HG02623 (cell line): ENCODE measurements at regions not wholly inside any gene's neighbourhood (a gene's known extent, or its start where the extent isn't known, plus 50 kb on each side); places are given as distances from the start of the nearest gene placed in this dataset.

Source experiments
- ATAC-seq: cut with Tn5 transposase; IDR thresholded peaks from one replicate; pipeline ENCODE4 v1.9.1; 2021; ENCODE audit warnings: moderate library complexity; ENCODE audit not compliant: unreplicated experiment

- ATAC-seq: no peak
Measured at GRCh38 chr1:232110281-232111090, 483.9 kb downstream of the DISC1 start.

DNA sequence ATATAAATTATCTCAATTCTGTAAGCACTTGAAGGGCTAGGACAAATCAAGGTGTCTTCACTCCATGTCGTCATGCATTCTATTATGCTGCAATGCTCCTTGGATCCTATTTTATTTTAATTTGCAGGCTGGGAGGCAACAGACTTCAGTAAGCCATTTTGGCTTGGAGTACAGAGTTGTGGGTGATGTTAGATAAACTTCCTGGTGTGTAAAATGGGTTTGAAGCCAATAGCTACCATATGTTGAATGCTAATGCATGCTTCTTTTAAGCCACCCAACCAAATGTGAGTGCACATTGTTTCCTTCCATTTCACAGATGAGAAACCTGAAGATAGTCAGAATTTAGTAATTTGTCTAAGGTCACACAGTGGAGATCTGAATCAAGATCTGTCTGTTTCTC, 482.8 kb downstream of the DISC1 start:
- no peak for ATAC-seq

DNA sequence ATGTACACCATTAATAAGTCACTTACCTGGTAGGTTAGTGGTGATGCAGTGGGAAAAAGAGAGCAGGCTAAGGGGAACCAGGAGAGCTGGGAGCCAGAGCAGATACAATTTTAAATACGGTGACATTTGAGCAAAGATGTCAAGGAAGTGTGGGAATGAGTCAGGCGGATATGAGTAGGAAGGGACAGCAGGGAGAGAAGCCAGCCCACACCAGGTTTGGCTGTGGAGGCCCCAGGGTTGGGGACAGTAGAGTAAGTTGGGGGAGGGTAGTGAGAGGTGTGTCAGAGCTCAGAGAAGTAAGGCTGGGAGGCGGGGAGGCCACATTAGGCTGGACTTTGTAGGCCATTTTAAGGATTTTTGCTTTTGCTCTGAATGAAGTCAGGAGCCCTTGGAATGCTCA, 482.0 kb downstream of the DISC1 start:
- ATAC-seq: no peak

- no peak for ATAC-seq
Measured at GRCh38 chr1:232106415-232106814, 479.8 kb downstream of the DISC1 start.

- no peak for ATAC-seq
Measured at GRCh38 chr1:232105561-232105960, 479.0 kb downstream of the DISC1 start.

DNA sequence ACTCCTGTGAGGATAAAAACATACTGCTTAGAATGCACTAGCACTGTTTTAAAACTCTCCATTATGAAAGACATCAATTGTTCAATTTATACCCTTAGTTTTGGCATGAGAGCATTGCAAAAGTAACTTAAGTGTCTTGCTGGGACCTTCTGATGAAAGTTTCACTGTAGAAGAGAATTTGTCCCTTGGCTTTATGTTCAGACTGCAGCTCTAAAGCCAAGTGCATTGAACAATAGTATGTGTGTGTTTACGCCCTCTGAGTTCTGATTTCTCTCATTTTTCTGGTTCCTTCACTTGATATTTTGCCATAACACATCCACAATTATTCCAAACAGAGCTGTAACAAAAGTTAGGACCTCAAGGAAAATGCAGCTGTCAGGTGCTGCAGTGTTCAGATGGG, 474.6 kb downstream of the DISC1 start:
- no peak for ATAC-seq

GRCh38 chr1:232096751-232097150, 470.2 kb downstream of the DISC1 start:
- no peak for ATAC-seq
